ENCODE measurements at regions not wholly inside any gene's neighbourhood (a gene's known extent, or its start where the extent isn't known, plus 50 kb on each side); places are given as distances from the start of the nearest gene placed in this dataset.

DNA sequence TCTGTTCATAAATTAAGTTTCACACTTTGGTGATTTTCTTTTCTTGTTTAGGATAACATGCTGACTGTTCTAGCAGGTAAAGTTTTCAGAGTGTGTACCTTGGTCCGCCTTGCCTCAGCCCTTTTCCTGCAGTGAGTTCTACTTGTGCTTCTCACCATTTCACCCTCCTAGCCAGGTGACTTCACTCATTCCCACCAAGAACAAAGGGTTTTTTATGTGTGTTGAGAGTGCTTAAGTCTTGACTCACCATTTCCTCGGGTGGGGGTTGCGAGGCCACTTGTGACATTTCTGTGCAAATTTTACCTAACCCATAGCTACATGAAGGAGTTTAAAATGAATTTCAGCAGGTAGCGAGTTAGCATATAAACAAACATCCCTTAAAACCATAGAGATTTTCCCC is 81.4 kb downstream of the C3orf38 start:
- TF ChIP-seq, protein P1, sequence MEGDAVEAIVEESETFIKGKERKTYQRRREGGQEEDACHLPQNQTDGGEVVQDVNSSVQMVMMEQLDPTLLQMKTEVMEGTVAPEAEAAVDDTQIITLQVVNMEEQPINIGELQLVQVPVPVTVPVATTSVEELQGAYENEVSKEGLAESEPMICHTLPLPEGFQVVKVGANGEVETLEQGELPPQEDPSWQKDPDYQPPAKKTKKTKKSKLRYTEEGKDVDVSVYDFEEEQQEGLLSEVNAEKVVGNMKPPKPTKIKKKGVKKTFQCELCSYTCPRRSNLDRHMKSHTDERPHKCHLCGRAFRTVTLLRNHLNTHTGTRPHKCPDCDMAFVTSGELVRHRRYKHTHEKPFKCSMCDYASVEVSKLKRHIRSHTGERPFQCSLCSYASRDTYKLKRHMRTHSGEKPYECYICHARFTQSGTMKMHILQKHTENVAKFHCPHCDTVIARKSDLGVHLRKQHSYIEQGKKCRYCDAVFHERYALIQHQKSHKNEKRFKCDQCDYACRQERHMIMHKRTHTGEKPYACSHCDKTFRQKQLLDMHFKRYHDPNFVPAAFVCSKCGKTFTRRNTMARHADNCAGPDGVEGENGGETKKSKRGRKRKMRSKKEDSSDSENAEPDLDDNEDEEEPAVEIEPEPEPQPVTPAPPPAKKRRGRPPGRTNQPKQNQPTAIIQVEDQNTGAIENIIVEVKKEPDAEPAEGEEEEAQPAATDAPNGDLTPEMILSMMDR (IDR thresholded peaks at IDR 0.05) = no peak
- TF ChIP-seq, protein P2, sequence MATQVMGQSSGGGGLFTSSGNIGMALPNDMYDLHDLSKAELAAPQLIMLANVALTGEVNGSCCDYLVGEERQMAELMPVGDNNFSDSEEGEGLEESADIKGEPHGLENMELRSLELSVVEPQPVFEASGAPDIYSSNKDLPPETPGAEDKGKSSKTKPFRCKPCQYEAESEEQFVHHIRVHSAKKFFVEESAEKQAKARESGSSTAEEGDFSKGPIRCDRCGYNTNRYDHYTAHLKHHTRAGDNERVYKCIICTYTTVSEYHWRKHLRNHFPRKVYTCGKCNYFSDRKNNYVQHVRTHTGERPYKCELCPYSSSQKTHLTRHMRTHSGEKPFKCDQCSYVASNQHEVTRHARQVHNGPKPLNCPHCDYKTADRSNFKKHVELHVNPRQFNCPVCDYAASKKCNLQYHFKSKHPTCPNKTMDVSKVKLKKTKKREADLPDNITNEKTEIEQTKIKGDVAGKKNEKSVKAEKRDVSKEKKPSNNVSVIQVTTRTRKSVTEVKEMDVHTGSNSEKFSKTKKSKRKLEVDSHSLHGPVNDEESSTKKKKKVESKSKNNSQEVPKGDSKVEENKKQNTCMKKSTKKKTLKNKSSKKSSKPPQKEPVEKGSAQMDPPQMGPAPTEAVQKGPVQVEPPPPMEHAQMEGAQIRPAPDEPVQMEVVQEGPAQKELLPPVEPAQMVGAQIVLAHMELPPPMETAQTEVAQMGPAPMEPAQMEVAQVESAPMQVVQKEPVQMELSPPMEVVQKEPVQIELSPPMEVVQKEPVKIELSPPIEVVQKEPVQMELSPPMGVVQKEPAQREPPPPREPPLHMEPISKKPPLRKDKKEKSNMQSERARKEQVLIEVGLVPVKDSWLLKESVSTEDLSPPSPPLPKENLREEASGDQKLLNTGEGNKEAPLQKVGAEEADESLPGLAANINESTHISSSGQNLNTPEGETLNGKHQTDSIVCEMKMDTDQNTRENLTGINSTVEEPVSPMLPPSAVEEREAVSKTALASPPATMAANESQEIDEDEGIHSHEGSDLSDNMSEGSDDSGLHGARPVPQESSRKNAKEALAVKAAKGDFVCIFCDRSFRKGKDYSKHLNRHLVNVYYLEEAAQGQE (IDR thresholded peaks at IDR 0.05; ENCODE audit: insufficient read depth in 1 of 2, low read depth in 2 of 2, low read length in 1 of 2) = no peak
- TF ChIP-seq POLR2AphosphoS5 (IDR thresholded peaks at IDR 0.05; ENCODE audit: low read depth, low read length) (no peak), SIN3A (IDR thresholded peaks at IDR 0.05; ENCODE audit: borderline replicate concordance, insufficient read depth, low read depth, low read length) (no peak), TCF7L2 (IDR thresholded peaks at IDR 0.05; ENCODE audit: low read depth, low read length) (no peak)

Data from Panc1 (cell line).